Gastroesophageal sphincter (tissue), 4 donors: ENCODE measurements at regions not wholly inside any gene's neighbourhood (a gene's known extent, or its start where the extent isn't known, plus 50 kb on each side); places are given as distances from the start of the nearest gene placed in this dataset.
A peak's percentile ranks its signal among the peaks of the same experiment; 100 is the strongest.

Experiments
- ATAC-seq: fragments of 150-250 bp; one replicate; pipeline ENCODE4 v1.9.1; 2016; ENCODE audit warnings: mild to moderate bottlenecking, moderate library complexity
- H3K27ac ChIP-seq, 4 donors: fragments of 200-600 bp; sonication (generic) in 3 of 4; 1 replicate in 3 of 4; 2 replicates in 1 of 4; pipeline ENCODE4 v1.5.1; 2016 to 2019
- H3K27me3 ChIP-seq: fragments of 200-600 bp; sonication (generic); one replicate; pipeline ENCODE4 v1.5.1; 2019
- H3K36me3 ChIP-seq, 2 donors: fragments of 200-600 bp; sonication (generic); one replicate each; pipeline ENCODE4 v1.5.1; 2019; ENCODE audit warnings: control low read depth in 1 of 2
- H3K4me1 ChIP-seq, 3 donors: fragments of 200-600 bp; sonication (generic); 1 replicate in 2 of 3; 2 replicates in 1 of 3; pipeline ENCODE4 v1.5.1; 2016 to 2019; ENCODE audit warnings: control low read depth in 2 of 3
- H3K4me3 ChIP-seq, 2 donors: fragments of 200-600 bp; sonication (generic); one replicate each; pipeline ENCODE4 v1.5.1; 2019; ENCODE audit warnings: mild to moderate bottlenecking in 1 of 2, moderate library complexity in 1 of 2
- H3K9me3 ChIP-seq, 3 donors: fragments of 200-600 bp; sonication (generic); one replicate each; pipeline ENCODE4 v1.5.1; 2017 to 2019; ENCODE audit warnings: control low read depth in 2 of 3
- EP300 ChIP-seq: sonication (generic); formaldehyde crosslinking; IDR thresholded peaks from one replicate; pipeline ENCODE4 v1.6.1; 2017; ENCODE audit warnings: antibody characterized with exemption, mild to moderate bottlenecking
- POLR2A ChIP-seq, 2 donors: fragments of 450-650 bp; IDR thresholded peaks; one replicate each; pipeline ENCODE4 v1.6.1; 2017; ENCODE audit warnings: antibody characterized with exemption in 2 of 2, mild to moderate bottlenecking in 2 of 2, moderate library complexity in 1 of 2
- POLR2AphosphoS5 ChIP-seq: sonication (generic); formaldehyde crosslinking; IDR thresholded peaks from one replicate; pipeline ENCODE4 v1.6.1; 2017; ENCODE audit warnings: antibody characterized with exemption
- WGBS, 2 donors: methylation state at CpG; one replicate each; pipeline ENCODE4 v1.1.5; 2018; ENCODE audit warnings: low coverage in 1 of 2; 5-methylcytosine and 5-hydroxymethylcytosine counted together
- TF ChIP-seq, protein P1 (sequence below), 4 experiments: fragments of 200-600 bp in 2 of 4; fragments of 450-650 bp in 2 of 4; sonication (generic) in 1 of 4; IDR thresholded peaks; one replicate each; pipeline ENCODE4 v1.5.1; 2017 to 2019; ENCODE audit warnings: antibody characterized with exemption in 4 of 4, mild to moderate bottlenecking in 2 of 4, moderate library complexity in 2 of 4

DNA sequence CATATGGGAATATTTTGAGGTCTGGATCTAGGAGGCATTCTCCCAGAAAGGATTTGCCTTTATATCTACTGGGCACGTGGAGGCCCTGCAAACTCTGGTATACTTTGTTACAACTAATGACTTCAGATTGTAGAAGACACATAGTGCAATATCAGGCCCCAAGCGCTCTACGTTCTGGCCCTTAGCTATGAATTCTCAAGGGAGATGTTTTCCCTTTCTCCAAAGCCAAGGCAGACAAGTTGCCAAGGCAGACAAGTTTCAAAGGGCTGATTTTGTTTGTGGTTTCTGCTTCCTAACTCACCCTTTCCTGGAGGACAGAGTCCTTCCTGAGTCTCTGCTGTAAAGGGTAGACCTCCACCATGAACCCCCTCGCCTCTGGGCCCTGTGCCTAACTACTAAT is 99.4 kb upstream of the CTTNBP2 start:
- peak; percentile 71 for ATAC-seq
- Histone ChIP-seq H3K4me3 (no peak overlapping the region), H3K36me3 (no peaks in the 10 kb centered on the region), H3K27me3 (no peaks in the 10 kb centered on the region), H3K9me3 (no peaks in the 10 kb centered on the region), H3K27ac (no peak overlapping the region), H3K4me1 (no peaks in the 10 kb centered on the region)
- TF ChIP-seq POLR2A (IDR thresholded peaks at IDR 0.05) (no peak), POLR2AphosphoS5 (no peak), EP300 (no peak)
- TF ChIP-seq, protein P1, sequence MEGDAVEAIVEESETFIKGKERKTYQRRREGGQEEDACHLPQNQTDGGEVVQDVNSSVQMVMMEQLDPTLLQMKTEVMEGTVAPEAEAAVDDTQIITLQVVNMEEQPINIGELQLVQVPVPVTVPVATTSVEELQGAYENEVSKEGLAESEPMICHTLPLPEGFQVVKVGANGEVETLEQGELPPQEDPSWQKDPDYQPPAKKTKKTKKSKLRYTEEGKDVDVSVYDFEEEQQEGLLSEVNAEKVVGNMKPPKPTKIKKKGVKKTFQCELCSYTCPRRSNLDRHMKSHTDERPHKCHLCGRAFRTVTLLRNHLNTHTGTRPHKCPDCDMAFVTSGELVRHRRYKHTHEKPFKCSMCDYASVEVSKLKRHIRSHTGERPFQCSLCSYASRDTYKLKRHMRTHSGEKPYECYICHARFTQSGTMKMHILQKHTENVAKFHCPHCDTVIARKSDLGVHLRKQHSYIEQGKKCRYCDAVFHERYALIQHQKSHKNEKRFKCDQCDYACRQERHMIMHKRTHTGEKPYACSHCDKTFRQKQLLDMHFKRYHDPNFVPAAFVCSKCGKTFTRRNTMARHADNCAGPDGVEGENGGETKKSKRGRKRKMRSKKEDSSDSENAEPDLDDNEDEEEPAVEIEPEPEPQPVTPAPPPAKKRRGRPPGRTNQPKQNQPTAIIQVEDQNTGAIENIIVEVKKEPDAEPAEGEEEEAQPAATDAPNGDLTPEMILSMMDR (IDR thresholded peaks at IDR 0.05) = no peak
- 34 to 82% methylated on average over 4 of the region's 4 CpGs for WGBS, 2 donors

DNA sequence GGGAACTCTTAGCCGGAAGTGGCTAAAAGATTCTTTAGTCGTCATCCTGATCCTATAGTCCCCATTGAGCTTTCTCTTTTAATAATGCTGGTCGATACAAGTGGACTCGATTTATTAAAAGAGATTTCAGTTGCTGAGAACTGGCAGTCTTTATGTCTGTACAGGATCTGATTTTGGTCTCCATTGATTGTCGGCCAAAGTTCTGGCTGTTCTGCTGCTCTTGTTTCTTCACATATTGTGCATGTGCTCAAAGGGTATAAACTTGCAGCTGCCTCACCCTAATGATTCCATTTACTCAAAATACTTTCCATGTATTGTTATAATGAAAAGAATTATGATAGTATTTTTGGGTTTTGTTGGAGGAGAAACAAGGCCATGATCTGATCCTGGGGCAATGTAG is 100.7 kb upstream of the CTTNBP2 start:
- ATAC-seq = no peak
- H3K36me3 ChIP-seq = no peaks in the 10 kb centered on the region
- no peaks in the 10 kb centered on the region for H3K27me3 ChIP-seq
- TF ChIP-seq POLR2A (IDR thresholded peaks at IDR 0.05) = no peak
- no peak for TF ChIP-seq POLR2AphosphoS5
- TF ChIP-seq, protein P1 (IDR thresholded peaks at IDR 0.05) = no peak
- no peak for TF ChIP-seq EP300
- H3K4me1 ChIP-seq = no peaks in the 10 kb centered on the region
- 83 to 97% methylated on average over 5 of the region's 5 CpGs for WGBS, 2 donors
- H3K4me3 ChIP-seq = no peak overlapping the region
- no peaks in the 10 kb centered on the region for H3K9me3 ChIP-seq
- no peak overlapping the region for H3K27ac ChIP-seq

DNA sequence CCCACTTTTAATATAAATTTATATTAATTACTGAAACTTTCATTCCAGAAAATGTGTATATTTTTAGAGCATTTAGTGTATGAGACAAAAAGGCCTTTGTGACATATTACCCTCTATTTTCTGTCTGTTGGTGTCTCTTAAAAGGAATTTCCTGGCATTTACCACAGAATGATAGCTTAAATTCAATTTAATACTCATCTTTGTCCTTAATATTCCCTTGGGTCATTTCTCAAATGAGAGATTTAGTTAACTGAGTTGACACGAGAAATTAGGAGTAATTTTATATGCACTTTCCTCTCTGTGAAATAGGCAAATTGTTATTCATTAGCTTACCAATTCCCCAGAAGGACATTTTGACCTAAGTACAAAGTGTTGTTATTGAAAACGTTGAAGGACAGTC is 101.7 kb upstream of the CTTNBP2 start:
- 34 to 35% methylated on average over 2 of the region's 2 CpGs for WGBS, 2 donors

DNA sequence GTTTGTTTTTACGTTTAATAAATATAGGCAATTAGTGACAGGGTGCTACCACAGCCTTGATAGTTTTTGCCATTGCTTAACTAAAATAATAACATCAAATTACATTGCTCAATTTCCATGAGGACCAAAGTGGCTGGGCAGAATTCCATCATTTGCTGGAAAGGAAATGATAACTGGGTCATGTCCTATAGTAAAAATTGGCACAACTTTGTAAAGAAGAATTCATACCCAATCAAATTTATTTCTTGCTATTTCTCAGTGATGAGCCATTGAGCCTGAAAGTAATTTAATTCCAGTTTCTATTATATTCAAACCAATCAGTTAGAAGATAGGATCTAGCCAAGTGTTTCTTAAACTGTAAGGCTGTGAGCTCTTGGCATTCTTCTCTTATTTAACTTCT is 102.2 kb upstream of the CTTNBP2 start:
- TF ChIP-seq EP300 (no peak), POLR2A (IDR thresholded peaks at IDR 0.05) (no peak), POLR2AphosphoS5 (peak; percentile 21)
- Histone ChIP-seq H3K36me3 (no peaks in the 10 kb centered on the region), H3K4me1 (no peaks in the 10 kb centered on the region), H3K9me3 (no peaks in the 10 kb centered on the region), H3K27ac (peak overlapping the region in 1 of 4 donors; percentile 9), H3K27me3 (no peaks in the 10 kb centered on the region), H3K4me3 (no peak overlapping the region)
- peak; percentile 30 for ATAC-seq
- WGBS, 2 donors = 42 to 50% methylated on average over 1 of the region's 1 CpG

More for the DNA sequence above, 101.7 kb upstream of the CTTNBP2 start:
- ATAC-seq = no peak
- Histone ChIP-seq H3K4me3 (no peak overlapping the region), H3K27me3 (no peaks in the 10 kb centered on the region), H3K4me1 (no peaks in the 10 kb centered on the region), H3K9me3 (no peaks in the 10 kb centered on the region), H3K36me3 (no peaks in the 10 kb centered on the region), H3K27ac (no peak overlapping the region)
- no peak for TF ChIP-seq POLR2AphosphoS5
- no peak for TF ChIP-seq EP300
- TF ChIP-seq, protein P1 (IDR thresholded peaks at IDR 0.05) = no peak
- TF ChIP-seq POLR2A (IDR thresholded peaks at IDR 0.05) = no peak

DNA sequence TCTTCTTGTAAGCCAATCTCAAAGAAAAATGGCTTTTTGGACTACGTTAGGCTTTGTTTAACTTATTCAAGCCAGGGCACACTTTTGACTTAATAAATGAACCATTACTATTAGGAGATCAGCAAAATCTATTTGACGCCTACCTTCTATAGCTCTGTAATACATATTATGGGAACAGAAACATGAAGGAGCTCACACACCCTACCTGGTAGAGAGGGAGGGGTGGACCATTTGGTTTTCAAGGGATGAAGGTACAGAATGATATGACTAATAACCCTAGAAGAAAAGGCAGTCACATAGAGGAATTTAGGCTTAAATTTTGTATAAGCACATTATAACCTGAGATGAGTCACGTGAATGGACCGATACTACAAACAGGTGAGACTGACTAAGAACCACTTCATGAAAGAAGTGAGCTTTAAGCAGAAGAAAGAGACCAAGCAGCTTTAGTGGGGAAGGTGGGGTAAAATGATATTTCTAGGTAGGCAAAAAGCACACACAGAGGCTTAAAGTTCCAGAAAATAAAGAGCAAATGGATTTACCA is 106.8 kb upstream of the CTTNBP2 start:
- 62 to 67% methylated on average over 4 of the region's 4 CpGs for WGBS, 2 donors
- TF ChIP-seq POLR2AphosphoS5 (no peak), EP300 (no peak), POLR2A (IDR thresholded peaks at IDR 0.05) (no peak)
- no peaks in the 10 kb centered on the region for H3K27me3 ChIP-seq
- no peak overlapping the region for H3K4me3 ChIP-seq
- no peak overlapping the region for H3K27ac ChIP-seq
- no peaks in the 10 kb centered on the region for H3K9me3 ChIP-seq
- H3K4me1 ChIP-seq = no peaks in the 10 kb centered on the region
- no peak for ATAC-seq
- H3K36me3 ChIP-seq = no peaks in the 10 kb centered on the region
